ENCODE measurements at regions not wholly inside any gene's neighbourhood (a gene's known extent, or its start where the extent isn't known, plus 50 kb on each side); places are given as distances from the start of the nearest gene placed in this dataset.

DNA sequence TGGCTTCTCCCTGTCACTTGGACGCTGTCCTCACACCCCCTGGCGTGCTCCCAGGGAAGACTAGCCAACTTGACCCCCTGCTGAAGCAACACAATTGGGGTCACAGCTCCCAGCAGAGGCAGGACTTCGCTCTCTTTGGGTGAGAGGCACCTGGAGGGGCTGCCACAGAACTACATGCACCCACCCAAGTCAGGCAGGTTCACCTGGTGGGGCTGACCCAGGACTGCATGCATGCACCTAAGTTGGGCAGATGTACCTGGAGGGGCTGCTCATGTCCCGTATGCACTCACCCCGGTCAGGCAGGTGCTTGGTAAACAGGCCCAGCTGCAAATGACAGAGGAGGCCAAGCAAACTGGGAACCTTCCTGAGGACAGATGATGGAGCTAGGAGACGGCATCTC, 154.3 kb upstream of the RPS6KA2 start:
- no peaks in the 10 kb centered on the region for H3K4me1 Mint-ChIP-seq (ENCODE audit: low read depth)
- no peak overlapping the region for H3K27ac Mint-ChIP-seq
- H3K27me3 Mint-ChIP-seq (ENCODE audit: low read depth) = peaks cover 2% of the 10 kb centered on the region
- no peaks in the 10 kb centered on the region for H3K9me3 Mint-ChIP-seq
- peak; percentile 1 for DNase-seq (ENCODE audit: low spot score)
- no peak overlapping the region for H3K4me3 Mint-ChIP-seq
- no peaks in the 10 kb centered on the region for H3K36me3 Mint-ChIP-seq (ENCODE audit: low read depth)

DNA sequence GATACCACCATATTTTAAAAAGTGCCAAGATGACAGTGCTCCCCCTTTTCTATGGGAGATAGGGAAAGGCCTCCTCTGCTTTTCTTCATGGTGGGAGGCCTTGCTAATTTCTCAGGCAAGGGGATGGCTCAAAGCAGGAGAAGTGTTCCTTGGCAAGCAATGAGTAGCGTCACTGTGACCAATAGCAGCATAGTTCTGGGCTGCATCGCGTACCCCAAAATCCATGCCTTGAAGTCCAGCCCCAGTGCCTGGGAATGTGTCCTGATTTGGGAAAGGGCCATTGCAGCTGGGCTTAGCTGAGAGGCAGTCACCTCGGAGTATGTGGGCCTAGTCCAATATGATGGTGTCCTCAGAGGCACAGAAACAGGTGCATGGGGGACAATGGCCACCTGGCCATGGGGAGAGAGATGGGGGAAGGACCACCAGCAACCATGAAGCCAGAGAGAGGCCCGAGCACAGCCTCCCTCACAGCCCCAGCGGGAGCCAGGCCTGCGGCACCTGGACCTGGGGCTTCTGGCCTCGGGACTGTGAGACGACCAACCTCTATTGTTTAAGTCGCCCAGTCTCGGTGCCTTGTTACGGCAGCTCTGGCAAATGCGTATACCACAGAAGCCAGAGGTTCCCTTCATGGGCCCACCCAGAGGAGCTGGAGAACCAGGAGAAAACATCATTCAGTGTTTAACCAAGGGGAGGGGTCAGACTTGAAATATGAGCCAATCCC, 153.1 kb upstream of the RPS6KA2 start:
- H3K4me1 Mint-ChIP-seq (ENCODE audit: low read depth) = peaks cover 4% of the 10 kb centered on the region
- no peaks in the 10 kb centered on the region for H3K9me3 Mint-ChIP-seq
- no peak overlapping the region for H3K27ac Mint-ChIP-seq
- no peak for DNase-seq (ENCODE audit: low spot score)
- H3K27me3 Mint-ChIP-seq (ENCODE audit: low read depth) = peaks cover 2% of the 10 kb centered on the region
- H3K4me3 Mint-ChIP-seq = no peak overlapping the region
- no peaks in the 10 kb centered on the region for H3K36me3 Mint-ChIP-seq (ENCODE audit: low read depth)

DNA sequence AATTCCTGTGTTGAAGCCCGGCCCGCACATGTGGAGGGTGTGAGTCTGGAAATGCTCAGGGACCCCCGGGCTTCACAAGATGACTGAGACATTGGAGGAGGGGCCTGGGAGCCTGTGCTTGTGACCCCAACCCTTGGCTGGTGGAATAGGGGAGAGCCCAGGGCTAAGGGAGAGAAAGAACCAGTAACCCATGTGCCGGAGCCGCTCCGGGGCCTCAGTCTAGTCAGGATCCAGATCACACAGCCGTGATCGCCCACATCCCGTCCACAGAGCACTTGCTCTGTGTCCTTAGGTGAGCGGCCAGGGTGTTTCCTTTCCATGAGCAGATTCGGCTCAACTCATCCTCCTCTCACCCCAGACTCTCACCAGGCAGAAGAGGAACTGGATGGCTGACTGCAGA, 152.3 kb upstream of the RPS6KA2 start:
- Mint-ChIP-seq H3K9me3 (no peaks in the 10 kb centered on the region), H3K4me3 (no peak overlapping the region), H3K27me3 (ENCODE audit: low read depth) (peaks cover 2% of the 10 kb centered on the region), H3K36me3 (ENCODE audit: low read depth) (no peaks in the 10 kb centered on the region), H3K4me1 (ENCODE audit: low read depth) (peaks cover 4% of the 10 kb centered on the region), H3K27ac (no peak overlapping the region)
- no peak for DNase-seq (ENCODE audit: low spot score)

DNA sequence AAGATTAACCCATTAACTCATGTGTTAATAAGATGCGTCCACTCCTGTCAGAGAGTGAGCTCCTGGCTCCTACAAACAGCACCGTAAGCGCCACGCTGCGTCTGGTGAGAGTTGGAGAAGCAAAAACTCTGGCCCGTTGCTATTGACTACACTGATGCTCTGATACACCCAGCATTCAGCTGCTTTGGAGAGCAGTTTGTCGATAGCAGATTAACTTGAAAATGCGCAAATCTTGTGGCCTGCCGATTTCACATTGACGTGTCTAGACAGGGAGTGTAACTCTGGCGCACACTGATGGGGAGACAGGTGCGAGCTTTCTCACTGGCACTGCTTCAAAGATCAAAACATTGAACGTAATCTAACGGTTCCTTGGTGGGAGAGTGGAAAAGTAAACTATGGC, 151.7 kb upstream of the RPS6KA2 start:
- Mint-ChIP-seq H3K4me3 (no peak overlapping the region), H3K4me1 (ENCODE audit: low read depth) (peaks cover 4% of the 10 kb centered on the region), H3K27me3 (ENCODE audit: low read depth) (peaks cover 2% of the 10 kb centered on the region), H3K9me3 (no peaks in the 10 kb centered on the region), H3K27ac (no peak overlapping the region), H3K36me3 (ENCODE audit: low read depth) (no peaks in the 10 kb centered on the region)
- no peak for DNase-seq (ENCODE audit: low spot score)

DNA sequence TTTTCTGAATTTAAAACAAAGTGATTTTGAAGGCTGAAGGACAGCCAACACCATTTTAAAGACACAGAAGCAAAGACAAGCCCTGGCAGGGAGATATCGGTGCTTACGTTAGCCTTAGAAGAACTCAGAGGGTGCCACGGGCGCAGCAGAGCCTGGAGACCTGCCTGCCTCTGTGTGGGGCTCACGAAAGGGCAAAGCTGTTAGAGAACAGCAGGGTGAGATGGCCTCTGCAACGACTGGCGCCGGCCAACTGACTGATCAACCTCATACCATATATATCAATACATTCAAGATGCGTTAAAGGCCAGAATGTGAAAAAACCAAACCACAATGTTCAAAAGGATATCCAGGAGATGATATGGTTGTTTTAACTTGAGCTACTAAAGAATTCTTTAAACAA, 151.0 kb upstream of the RPS6KA2 start:
- H3K27me3 Mint-ChIP-seq (ENCODE audit: low read depth) = peaks cover 2% of the 10 kb centered on the region
- peaks cover 4% of the 10 kb centered on the region for H3K4me1 Mint-ChIP-seq (ENCODE audit: low read depth)
- no peaks in the 10 kb centered on the region for H3K9me3 Mint-ChIP-seq
- H3K27ac Mint-ChIP-seq = no peak overlapping the region
- no peaks in the 10 kb centered on the region for H3K36me3 Mint-ChIP-seq (ENCODE audit: low read depth)
- DNase-seq (ENCODE audit: low spot score) = no peak
- no peak overlapping the region for H3K4me3 Mint-ChIP-seq

DNA sequence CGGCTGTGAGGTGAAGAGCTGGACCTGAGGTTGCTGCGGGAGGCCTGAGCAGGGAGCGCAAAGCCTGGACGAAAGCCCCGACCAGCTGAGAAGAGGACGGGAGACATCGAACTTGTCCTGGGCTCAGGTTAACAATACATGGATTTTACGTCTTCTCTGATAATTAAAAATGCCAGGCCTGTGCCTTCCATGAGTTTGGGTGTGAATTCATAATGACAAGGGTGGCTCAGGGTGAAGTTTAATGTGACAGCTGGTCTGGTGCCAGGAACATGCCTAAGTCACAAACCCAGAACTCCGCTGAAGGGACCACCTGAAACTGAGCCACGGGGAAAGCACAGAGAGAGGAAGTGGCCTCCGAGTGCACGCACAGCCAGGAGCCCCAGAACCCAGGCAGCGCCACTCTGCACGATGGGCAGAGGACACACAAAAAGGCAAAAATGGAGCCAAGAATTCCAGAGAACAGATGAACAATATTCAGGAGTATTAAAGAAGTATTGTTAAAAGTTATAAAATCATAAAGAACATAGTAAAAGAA, 150.1 kb upstream of the RPS6KA2 start:
- no peak for DNase-seq (ENCODE audit: low spot score)
- H3K27me3 Mint-ChIP-seq (ENCODE audit: low read depth) = peaks cover 10% of the 10 kb centered on the region
- peaks cover 4% of the 10 kb centered on the region for H3K4me1 Mint-ChIP-seq (ENCODE audit: low read depth)
- H3K4me3 Mint-ChIP-seq = no peak overlapping the region
- H3K36me3 Mint-ChIP-seq (ENCODE audit: low read depth) = no peaks in the 10 kb centered on the region
- H3K9me3 Mint-ChIP-seq = no peaks in the 10 kb centered on the region
- H3K27ac Mint-ChIP-seq = no peak overlapping the region

DNA sequence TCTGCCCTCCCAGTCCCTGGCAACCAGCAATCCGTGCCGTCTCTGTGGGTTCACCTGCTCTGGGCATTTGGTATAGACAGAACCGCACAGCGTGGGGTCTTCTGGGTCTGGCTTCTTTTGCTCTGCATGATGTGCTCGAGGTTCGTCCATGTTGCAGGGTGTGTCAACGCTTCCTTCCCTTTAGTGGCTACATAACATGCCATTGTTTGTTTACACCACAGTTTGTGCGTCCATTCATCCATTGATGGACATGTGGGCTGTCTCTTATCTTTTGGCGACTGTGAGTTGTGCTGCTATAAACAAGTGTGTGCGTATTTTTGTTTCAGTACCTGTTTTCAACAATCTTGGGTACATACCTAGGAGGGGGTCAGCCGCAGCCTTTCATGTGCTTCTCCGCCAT, 149.5 kb upstream of the RPS6KA2 start:
- Mint-ChIP-seq H3K27me3 (ENCODE audit: low read depth) (peaks cover 10% of the 10 kb centered on the region), H3K36me3 (ENCODE audit: low read depth) (no peaks in the 10 kb centered on the region), H3K27ac (no peak overlapping the region), H3K4me3 (no peak overlapping the region), H3K9me3 (no peaks in the 10 kb centered on the region), H3K4me1 (ENCODE audit: low read depth) (peaks cover 4% of the 10 kb centered on the region)
- DNase-seq (ENCODE audit: low spot score) = no peak

DNA sequence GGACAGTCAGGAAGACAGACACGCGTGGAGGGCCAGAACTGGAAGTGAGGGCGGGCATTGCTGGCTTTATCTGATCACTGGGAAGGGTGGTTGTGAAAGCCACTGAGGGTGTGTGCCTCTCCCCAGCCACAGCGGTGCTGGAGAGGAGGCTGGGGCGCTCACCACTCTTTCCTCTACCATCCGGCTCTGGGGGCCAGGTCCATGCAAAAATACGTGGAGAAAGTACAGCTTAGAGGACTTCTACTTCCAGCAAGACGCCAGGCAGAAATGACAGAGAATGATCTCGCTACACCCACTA, 148.8 kb upstream of the RPS6KA2 start:
- peaks cover 10% of the 10 kb centered on the region for H3K27me3 Mint-ChIP-seq (ENCODE audit: low read depth)
- no peak for DNase-seq (ENCODE audit: low spot score)
- no peak overlapping the region for H3K4me3 Mint-ChIP-seq
- no peak overlapping the region for H3K27ac Mint-ChIP-seq
- no peaks in the 10 kb centered on the region for H3K36me3 Mint-ChIP-seq (ENCODE audit: low read depth)
- H3K4me1 Mint-ChIP-seq (ENCODE audit: low read depth) = peaks cover 4% of the 10 kb centered on the region
- no peaks in the 10 kb centered on the region for H3K9me3 Mint-ChIP-seq

DNA sequence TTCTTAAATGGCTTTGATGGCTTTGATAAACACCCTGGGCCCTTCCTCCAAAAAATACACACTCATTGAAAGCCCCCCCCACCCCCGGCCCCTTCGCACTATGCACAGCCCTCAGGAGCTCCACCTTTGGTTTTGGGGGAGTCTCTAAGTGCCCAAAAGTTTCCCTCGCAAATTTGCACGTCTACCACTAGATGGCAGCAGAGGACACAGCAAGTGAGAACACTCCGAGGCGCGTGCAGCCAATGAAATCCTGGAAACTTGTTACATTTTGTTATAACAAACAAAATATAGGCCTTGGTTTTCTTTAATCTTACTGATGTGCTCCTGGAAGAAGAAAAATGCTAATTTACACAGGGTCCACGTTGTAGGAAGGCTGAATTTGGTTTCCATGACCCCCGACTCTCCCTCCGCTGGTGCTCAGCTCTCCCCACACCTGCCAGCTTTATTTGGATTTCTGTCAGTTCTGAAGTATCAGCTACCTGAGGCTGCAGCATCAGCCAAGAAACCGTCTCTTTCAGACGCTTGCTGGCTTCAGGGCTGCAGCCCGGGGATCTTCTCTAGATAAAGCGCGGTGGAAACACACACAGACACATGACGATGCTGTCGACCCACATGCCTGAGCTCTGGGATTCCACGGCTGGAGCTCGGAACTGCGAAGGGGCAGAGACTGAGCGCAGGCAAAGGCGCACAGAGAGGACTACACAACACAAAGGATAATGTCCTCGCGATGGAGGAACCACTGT, 148.3 kb upstream of the RPS6KA2 start:
- peaks cover 8% of the 10 kb centered on the region for H3K4me1 Mint-ChIP-seq (ENCODE audit: low read depth)
- H3K36me3 Mint-ChIP-seq (ENCODE audit: low read depth) = no peaks in the 10 kb centered on the region
- no peak overlapping the region for H3K27ac Mint-ChIP-seq
- no peak overlapping the region for H3K4me3 Mint-ChIP-seq
- peak; percentile 40 for DNase-seq (ENCODE audit: low spot score)
- peaks cover 13% of the 10 kb centered on the region for H3K27me3 Mint-ChIP-seq (ENCODE audit: low read depth)
- H3K9me3 Mint-ChIP-seq = no peaks in the 10 kb centered on the region

DNA sequence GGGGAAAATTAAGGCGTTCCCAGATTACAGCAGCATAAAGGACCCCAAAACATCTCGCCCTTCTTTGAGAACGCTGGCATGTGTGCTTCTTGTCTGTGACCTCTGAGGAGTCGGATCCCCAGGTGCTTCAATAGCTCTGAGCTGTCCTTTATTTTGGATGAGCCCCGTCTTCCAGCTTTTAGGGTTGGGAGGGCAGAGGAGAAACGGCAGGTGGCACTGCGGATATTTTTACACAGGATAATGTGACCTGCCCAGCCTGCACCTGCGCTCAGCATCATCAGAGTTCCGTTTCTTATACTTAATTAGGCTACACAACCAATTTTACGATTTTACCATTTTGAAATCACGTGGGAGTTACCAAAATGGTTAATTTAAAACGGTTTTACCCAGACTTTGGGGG, 147.7 kb upstream of the RPS6KA2 start:
- no peak overlapping the region for H3K4me3 Mint-ChIP-seq
- H3K36me3 Mint-ChIP-seq (ENCODE audit: low read depth) = no peaks in the 10 kb centered on the region
- peaks cover 15% of the 10 kb centered on the region for H3K27me3 Mint-ChIP-seq (ENCODE audit: low read depth)
- H3K27ac Mint-ChIP-seq = no peak overlapping the region
- peaks cover 9% of the 10 kb centered on the region for H3K4me1 Mint-ChIP-seq (ENCODE audit: low read depth)
- DNase-seq (ENCODE audit: low spot score) = no peak
- H3K9me3 Mint-ChIP-seq = no peaks in the 10 kb centered on the region

DNA sequence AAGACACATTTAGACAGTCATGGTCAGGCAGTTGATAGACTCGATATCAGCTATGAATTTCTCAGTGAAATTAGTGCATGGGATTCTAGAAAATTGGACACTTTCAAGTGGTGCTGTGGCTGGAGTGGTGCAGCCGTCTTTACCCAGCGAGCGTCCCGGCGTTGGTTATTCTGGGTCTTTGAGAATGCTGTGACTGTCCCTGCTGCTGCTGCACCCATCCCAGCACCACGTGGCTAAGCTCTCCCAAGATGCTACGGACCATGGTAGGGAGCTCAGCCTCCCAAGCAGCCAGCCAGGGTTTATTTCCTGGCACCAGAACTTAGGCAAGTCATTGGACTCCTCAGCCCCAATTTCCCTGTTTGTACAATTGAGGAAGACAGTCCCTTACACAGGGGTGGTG, 147.2 kb upstream of the RPS6KA2 start:
- Mint-ChIP-seq H3K4me1 (ENCODE audit: low read depth) (peaks cover 9% of the 10 kb centered on the region), H3K4me3 (no peak overlapping the region), H3K27ac (no peak overlapping the region), H3K36me3 (ENCODE audit: low read depth) (no peaks in the 10 kb centered on the region), H3K9me3 (no peaks in the 10 kb centered on the region), H3K27me3 (ENCODE audit: low read depth) (peaks cover 15% of the 10 kb centered on the region)
- no peak for DNase-seq (ENCODE audit: low spot score)

DNA sequence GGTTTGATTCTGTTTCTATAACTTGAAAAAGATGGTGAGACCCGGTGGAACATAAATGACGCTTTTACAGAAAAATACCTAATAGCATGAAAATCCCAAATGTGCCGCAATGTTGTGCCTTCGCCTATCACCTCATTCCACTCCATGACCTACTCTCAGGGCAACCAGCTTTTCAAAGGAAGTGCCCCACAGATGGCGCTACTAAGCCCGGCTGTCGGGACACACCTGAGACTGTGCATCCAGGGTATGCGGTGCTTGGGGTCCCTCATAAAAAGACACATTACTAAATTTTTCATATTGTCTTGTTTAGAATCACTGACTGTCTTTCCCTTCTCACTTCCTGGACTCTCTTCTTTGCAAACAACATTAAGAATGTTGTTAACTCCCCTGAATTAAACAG, 145.5 kb upstream of the RPS6KA2 start:
- Mint-ChIP-seq H3K27me3 (ENCODE audit: low read depth) (peaks cover 22% of the 10 kb centered on the region), H3K36me3 (ENCODE audit: low read depth) (no peaks in the 10 kb centered on the region), H3K4me3 (no peak overlapping the region), H3K27ac (no peak overlapping the region), H3K4me1 (ENCODE audit: low read depth) (peaks cover 9% of the 10 kb centered on the region), H3K9me3 (no peaks in the 10 kb centered on the region)
- DNase-seq (ENCODE audit: low spot score) = no peak

DNA sequence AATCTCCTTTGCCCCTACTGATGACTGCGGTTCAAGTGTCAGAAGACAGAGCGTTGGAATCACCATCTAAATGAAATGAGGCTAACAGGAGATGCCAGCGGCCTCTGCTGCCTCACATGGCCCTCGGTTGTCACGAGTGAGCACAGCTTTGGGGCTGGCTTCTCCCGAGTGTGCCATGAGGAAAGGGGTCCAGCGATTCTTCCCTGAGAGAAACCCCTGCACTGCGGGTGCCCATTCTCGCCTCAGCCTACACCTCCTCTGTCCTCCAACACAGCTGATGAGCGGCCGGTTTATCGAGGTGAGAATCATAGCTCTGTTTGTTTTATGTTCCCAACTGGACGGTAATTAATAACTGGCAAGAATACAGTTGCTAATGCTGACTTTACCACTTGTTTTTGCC, 144.7 kb upstream of the RPS6KA2 start:
- DNase-seq (ENCODE audit: low spot score) = no peak
- Mint-ChIP-seq H3K4me1 (ENCODE audit: low read depth) (peaks cover 9% of the 10 kb centered on the region), H3K27ac (no peak overlapping the region), H3K4me3 (no peak overlapping the region), H3K27me3 (ENCODE audit: low read depth) (peaks cover 22% of the 10 kb centered on the region), H3K36me3 (ENCODE audit: low read depth) (no peaks in the 10 kb centered on the region), H3K9me3 (no peaks in the 10 kb centered on the region)

DNA sequence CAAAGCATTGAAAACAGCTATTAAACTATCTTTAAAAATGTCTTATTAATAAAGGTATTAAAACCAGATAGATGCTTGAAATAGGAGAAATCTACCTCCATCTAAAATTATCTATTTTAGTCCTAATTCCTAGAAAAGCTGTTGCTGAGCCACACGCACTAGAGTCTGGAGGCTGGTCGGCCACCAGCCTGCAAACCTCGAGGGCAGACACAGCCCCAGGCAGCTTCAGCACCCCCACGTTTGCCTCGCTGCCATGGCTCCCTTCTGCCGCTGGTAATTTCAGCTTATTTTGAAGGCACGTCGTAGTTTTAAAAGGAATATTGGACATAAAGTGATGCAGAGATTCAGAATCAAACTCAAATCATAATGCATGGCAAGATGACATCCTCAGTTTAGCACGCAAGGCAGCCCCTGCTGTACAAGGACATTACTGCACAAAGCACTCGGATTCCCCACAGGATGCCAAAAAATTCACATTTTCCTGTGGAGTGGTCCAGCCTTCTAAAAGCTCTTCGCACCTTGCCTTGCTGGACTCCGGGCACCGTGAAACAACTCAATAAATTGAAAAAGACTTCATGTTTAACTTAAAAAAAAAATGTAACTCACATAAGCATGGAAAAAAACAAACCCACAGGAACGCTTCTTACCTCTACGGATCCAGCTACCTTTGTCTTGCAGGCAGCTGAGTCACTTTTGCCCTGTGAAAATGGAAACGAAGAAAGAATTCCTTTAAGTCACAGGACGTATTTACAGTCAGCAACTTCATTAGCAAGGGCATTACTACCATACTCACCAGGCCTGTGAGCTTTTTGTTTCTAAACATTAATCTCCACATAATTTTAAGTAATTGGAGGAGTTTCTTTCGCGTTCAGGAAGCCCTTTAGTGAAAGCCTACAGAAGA, 143.4 kb upstream of the RPS6KA2 start:
- Mint-ChIP-seq H3K9me3 (no peaks in the 10 kb centered on the region), H3K27ac (no peak overlapping the region), H3K4me3 (no peak overlapping the region), H3K36me3 (ENCODE audit: low read depth) (no peaks in the 10 kb centered on the region), H3K4me1 (ENCODE audit: low read depth) (peaks cover 7% of the 10 kb centered on the region), H3K27me3 (ENCODE audit: low read depth) (peaks cover 21% of the 10 kb centered on the region)
- no peak for DNase-seq (ENCODE audit: low spot score)
